ENCODE measurements at regions not wholly inside any gene's neighbourhood (a gene's known extent, or its start where the extent isn't known, plus 50 kb on each side); places are given as distances from the start of the nearest gene placed in this dataset.

- no peaks in the 10 kb centered on the region for H3K4me1 Mint-ChIP-seq
- no peaks in the 10 kb centered on the region for H3K9me3 Mint-ChIP-seq
- ATAC-seq (ENCODE audit: low read depth) (no peak), DNase-seq (ENCODE audit: low spot score in 2 of 2) (no peak)
- H3K27me3 Mint-ChIP-seq, result peaks cover 2% of the 10 kb centered on the region
- H3K27ac Mint-ChIP-seq, result no peak overlapping the region
- no peak overlapping the region for H3K4me3 Mint-ChIP-seq
- H3K36me3 Mint-ChIP-seq, result no peaks in the 10 kb centered on the region
Observed at GRCh38 chr6:132972254-132972653, 157.9 kb downstream of the RPS12 start.

GRCh38 chr6:132972971-132973370, 158.6 kb downstream of the RPS12 start:
- H3K36me3 Mint-ChIP-seq, result no peaks in the 10 kb centered on the region
- no peak overlapping the region for H3K27ac Mint-ChIP-seq
- no peak overlapping the region for H3K4me3 Mint-ChIP-seq
- no peaks in the 10 kb centered on the region for H3K4me1 Mint-ChIP-seq
- ATAC-seq (ENCODE audit: low read depth) (no peak), DNase-seq (ENCODE audit: low spot score in 2 of 2) (no peak)
- H3K9me3 Mint-ChIP-seq, result no peaks in the 10 kb centered on the region
- H3K27me3 Mint-ChIP-seq, result peaks cover 4% of the 10 kb centered on the region

- H3K27ac Mint-ChIP-seq, result no peak overlapping the region
- no peaks in the 10 kb centered on the region for H3K36me3 Mint-ChIP-seq
- DNase-seq (ENCODE audit: low spot score in 2 of 2) (no peak), ATAC-seq (ENCODE audit: low read depth) (no peak)
- peaks cover 5% of the 10 kb centered on the region for H3K27me3 Mint-ChIP-seq
- H3K9me3 Mint-ChIP-seq, result no peaks in the 10 kb centered on the region
- no peaks in the 10 kb centered on the region for H3K4me1 Mint-ChIP-seq
- no peak overlapping the region for H3K4me3 Mint-ChIP-seq
Observed at GRCh38 chr6:132973514-132973993, 159.2 kb downstream of the RPS12 start.

GRCh38 chr6:132974122-132974521, 159.8 kb downstream of the RPS12 start:
- no peak for ATAC-seq (ENCODE audit: low read depth)
- no peak overlapping the region for H3K27ac Mint-ChIP-seq
- H3K36me3 Mint-ChIP-seq, result no peaks in the 10 kb centered on the region
- H3K4me1 Mint-ChIP-seq, result no peaks in the 10 kb centered on the region
- H3K27me3 Mint-ChIP-seq, result peaks cover 6% of the 10 kb centered on the region
- no peak for DNase-seq (ENCODE audit: low spot score in 2 of 2)
- H3K4me3 Mint-ChIP-seq, result no peak overlapping the region
- no peaks in the 10 kb centered on the region for H3K9me3 Mint-ChIP-seq

- no peak for ATAC-seq (ENCODE audit: low read depth)
- Mint-ChIP-seq H3K27ac (no peak overlapping the region), H3K9me3 (no peaks in the 10 kb centered on the region), H3K27me3 (peaks cover 4% of the 10 kb centered on the region), H3K4me1 (no peaks in the 10 kb centered on the region), H3K36me3 (no peaks in the 10 kb centered on the region), H3K4me3 (no peak overlapping the region)
- DNase-seq (ENCODE audit: low spot score in 2 of 2), result no peak
Observed at GRCh38 chr6:132977413-132977812, 163.0 kb downstream of the RPS12 start.

- Mint-ChIP-seq H3K27me3 (peaks cover 4% of the 10 kb centered on the region), H3K36me3 (no peaks in the 10 kb centered on the region), H3K4me1 (no peaks in the 10 kb centered on the region), H3K9me3 (no peaks in the 10 kb centered on the region), H3K27ac (no peak overlapping the region), H3K4me3 (no peak overlapping the region)
- DNase-seq (ENCODE audit: low spot score in 2 of 2), result no peak
- no peak for ATAC-seq (ENCODE audit: low read depth)
Observed at GRCh38 chr6:132978685-132979084, 164.3 kb downstream of the RPS12 start.

GRCh38 chr6:132993738-132994137, 179.4 kb downstream of the RPS12 start:
- no peaks in the 10 kb centered on the region for H3K4me1 Mint-ChIP-seq
- H3K27ac Mint-ChIP-seq, result no peak overlapping the region
- DNase-seq (ENCODE audit: low spot score in 2 of 2), result no peak
- no peak overlapping the region for H3K4me3 Mint-ChIP-seq
- no peaks in the 10 kb centered on the region for H3K36me3 Mint-ChIP-seq
- peaks cover 2% of the 10 kb centered on the region for H3K27me3 Mint-ChIP-seq
- H3K9me3 Mint-ChIP-seq, result no peaks in the 10 kb centered on the region
- no peak for ATAC-seq (ENCODE audit: low read depth)

- no peak overlapping the region for H3K27ac Mint-ChIP-seq
- H3K4me3 Mint-ChIP-seq, result no peak overlapping the region
- no peaks in the 10 kb centered on the region for H3K4me1 Mint-ChIP-seq
- H3K36me3 Mint-ChIP-seq, result no peaks in the 10 kb centered on the region
- no peak for DNase-seq (ENCODE audit: low spot score in 2 of 2)
- H3K9me3 Mint-ChIP-seq, result no peaks in the 10 kb centered on the region
- peaks cover 2% of the 10 kb centered on the region for H3K27me3 Mint-ChIP-seq
- ATAC-seq (ENCODE audit: low read depth), result no peak
Observed at GRCh38 chr6:132995009-132995408, 180.6 kb downstream of the RPS12 start.

- Mint-ChIP-seq H3K27me3 (peaks cover 2% of the 10 kb centered on the region), H3K4me1 (no peaks in the 10 kb centered on the region), H3K27ac (no peak overlapping the region)
Observed at GRCh38 chr6:132995432-132995831, 181.1 kb downstream of the RPS12 start.

GRCh38 chr6:132998418-132998817, 184.0 kb downstream of the RPS12 start:
- Mint-ChIP-seq H3K4me3 (no peak overlapping the region), H3K4me1 (no peaks in the 10 kb centered on the region), H3K27ac (no peak overlapping the region), H3K9me3 (no peaks in the 10 kb centered on the region), H3K27me3 (no peaks in the 10 kb centered on the region), H3K36me3 (no peaks in the 10 kb centered on the region)
- DNase-seq (ENCODE audit: low spot score in 2 of 2), result no peak
- ATAC-seq (ENCODE audit: low read depth), result no peak

More at GRCh38 chr6:132995432-132995831, 181.1 kb downstream of the RPS12 start:
- Mint-ChIP-seq H3K36me3 (no peaks in the 10 kb centered on the region), H3K9me3 (no peaks in the 10 kb centered on the region), H3K4me3 (no peak overlapping the region)
- DNase-seq (ENCODE audit: low spot score in 2 of 2) (no peak), ATAC-seq (ENCODE audit: low read depth) (no peak)

GRCh38 chr6:133001040-133001565, 186.7 kb downstream of the RPS12 start:
- H3K9me3 Mint-ChIP-seq, result no peaks in the 10 kb centered on the region
- H3K27ac Mint-ChIP-seq, result no peak overlapping the region
- no peaks in the 10 kb centered on the region for H3K36me3 Mint-ChIP-seq
- DNase-seq (ENCODE audit: low spot score in 2 of 2) (no peak), ATAC-seq (ENCODE audit: low read depth) (no peak)
- no peaks in the 10 kb centered on the region for H3K27me3 Mint-ChIP-seq
- H3K4me3 Mint-ChIP-seq, result no peak overlapping the region
- H3K4me1 Mint-ChIP-seq, result no peaks in the 10 kb centered on the region

GRCh38 chr6:133004304-133004884, 190.0 kb downstream of the RPS12 start:
- Mint-ChIP-seq H3K36me3 (no peaks in the 10 kb centered on the region), H3K4me1 (no peaks in the 10 kb centered on the region), H3K9me3 (no peaks in the 10 kb centered on the region), H3K4me3 (no peak overlapping the region), H3K27me3 (no peaks in the 10 kb centered on the region), H3K27ac (no peak overlapping the region)
- ATAC-seq (ENCODE audit: low read depth) (no peak), DNase-seq (ENCODE audit: low spot score in 2 of 2) (no peak)

GRCh38 chr6:133012774-133013173, 198.4 kb downstream of the RPS12 start:
- ATAC-seq (ENCODE audit: low read depth) (no peak), DNase-seq (ENCODE audit: low spot score in 2 of 2) (no peak)
- Mint-ChIP-seq H3K36me3 (no peaks in the 10 kb centered on the region), H3K27ac (no peak overlapping the region), H3K4me1 (no peaks in the 10 kb centered on the region), H3K27me3 (peaks cover 4% of the 10 kb centered on the region), H3K4me3 (no peak overlapping the region), H3K9me3 (no peaks in the 10 kb centered on the region)

GRCh38 chr6:133016631-133017030, 202.3 kb downstream of the RPS12 start:
- Mint-ChIP-seq H3K9me3 (no peaks in the 10 kb centered on the region), H3K36me3 (no peaks in the 10 kb centered on the region), H3K4me1 (no peaks in the 10 kb centered on the region), H3K27me3 (peaks cover 1% of the 10 kb centered on the region), H3K27ac (no peak overlapping the region), H3K4me3 (no peak overlapping the region)
- no peak for DNase-seq (ENCODE audit: low spot score in 2 of 2)
- no peak for ATAC-seq (ENCODE audit: low read depth)

- Mint-ChIP-seq H3K4me1 (no peaks in the 10 kb centered on the region), H3K9me3 (no peaks in the 10 kb centered on the region), H3K27me3 (peaks cover 1% of the 10 kb centered on the region), H3K4me3 (no peak overlapping the region), H3K36me3 (no peaks in the 10 kb centered on the region), H3K27ac (no peak overlapping the region)
- ATAC-seq (ENCODE audit: low read depth) (no peak), DNase-seq (ENCODE audit: low spot score in 2 of 2) (no peak)
Observed at GRCh38 chr6:133017581-133017980, 203.2 kb downstream of the RPS12 start.
